H1 (cell line): ENCODE measurements at regions not wholly inside any gene's neighbourhood (a gene's known extent, or its start where the extent isn't known, plus 50 kb on each side); places are given as distances from the start of the nearest gene placed in this dataset.

Experiments used
- CTCF ChIA-PET: fragments of 300-600 bp; sonication (Branson Sonifier 250); formaldehyde crosslinking; loops from one replicate; lab custom pipeline; 2021; ENCODE audit not compliant: partially characterized antibody; lab: Charles Lee
- POLR2A ChIA-PET: fragments of 300-600 bp; sonication (Branson Sonifier 250); formaldehyde crosslinking; loops from one replicate; lab custom pipeline; 2021; ENCODE audit warnings: inconsistent platforms; ENCODE audit not compliant: partially characterized antibody; lab: Charles Lee
- DNase-seq, 2 experiments: peaks; one replicate each; pipeline versions ENCODE4 v3.0.0 to v3.0.0-alpha.2; 2010 to 2022; ENCODE audit warnings: low spot score in 2 of 2, low read depth in 1 of 2, mixed read lengths in 1 of 2
- FAIRE-seq: peaks from 2 replicates; lab custom pipeline; 2011; peaks lifted over from hg19 to GRCh38; lab: Jason Lieb, UNC
- H2AFZ ChIP-seq: 2 replicates; pipeline ENCODE4 v1.8.1; 2012; ENCODE audit warnings: low read length, inconsistent platforms
- H2AK5ac ChIP-seq: 2 replicates; pipeline ENCODE4 v1.6.1; 2013; ENCODE audit warnings: low read depth, low read length
- H2BK120ac ChIP-seq: replicated peaks from 2 replicates; pipeline ENCODE3; 2013; ENCODE audit warnings: low read depth, low read length, inconsistent platforms
- H2BK12ac ChIP-seq: 2 replicates; pipeline ENCODE4 v1.6.1; 2013; ENCODE audit warnings: low read depth, low read length
- H2BK15ac ChIP-seq: 2 replicates; pipeline ENCODE4 v1.6.1; 2013; ENCODE audit warnings: low read length
- H2BK20ac ChIP-seq: 2 replicates; pipeline ENCODE4 v1.6.1; 2013; ENCODE audit warnings: low read length
- H2BK5ac ChIP-seq: 2 replicates; pipeline ENCODE4 v1.6.1; 2013; ENCODE audit warnings: low read depth, low read length
- H3K14ac ChIP-seq: 2 replicates; pipeline ENCODE4 v1.6.1; 2013; ENCODE audit warnings: inconsistent platforms; ENCODE audit not compliant: insufficient read length
- H3K18ac ChIP-seq: 2 replicates; pipeline ENCODE4 v1.6.1; 2013; ENCODE audit warnings: low read length; ENCODE audit errors: extremely low read depth
- H3K23ac ChIP-seq: 2 replicates; pipeline ENCODE4 v1.6.1; 2013; ENCODE audit warnings: inconsistent platforms; ENCODE audit not compliant: insufficient read length
- H3K23me2 ChIP-seq: 2 replicates; pipeline ENCODE4 v1.6.1; 2013; ENCODE audit warnings: low read depth, low read length
- H3K27ac ChIP-seq: 2 replicates; pipeline ENCODE4 v1.6.1; 2011; ENCODE audit warnings: low read depth, low read length, inconsistent platforms
- H3K27me3 ChIP-seq, 4 experiments: replicated peaks in 1 of 4; 1 replicate in 1 of 4; 2 replicates in 3 of 4; pipeline versions ENCODE4 v1.6.1 to v1.8.1; 2011 to 2013; ENCODE audit warnings: low read length in 3 of 4, mild to moderate bottlenecking in 3 of 4, inconsistent platforms in 2 of 4, mixed read lengths in 2 of 4, moderate library complexity in 1 of 4; ENCODE audit not compliant: control insufficient read depth in 3 of 4, insufficient read depth in 3 of 4; ENCODE audit errors: extremely low read depth in 1 of 4
- H3K36me3 ChIP-seq, 4 experiments: 2 replicates each; pipeline versions ENCODE4 v1.6.1 to v1.8.1; 2011 to 2013; ENCODE audit warnings: mild to moderate bottlenecking in 4 of 4, low read length in 3 of 4, moderate library complexity in 2 of 4, control low read depth in 1 of 4, inconsistent platforms in 1 of 4; ENCODE audit not compliant: insufficient read depth in 4 of 4, control insufficient read depth in 2 of 4
- H3K4ac ChIP-seq: replicated peaks from 2 replicates; pipeline ENCODE3; 2013; ENCODE audit warnings: low read length, low read depth, mixed read lengths, inconsistent platforms; ENCODE audit not compliant: insufficient read length
- H3K4me1 ChIP-seq, 4 experiments: replicated peaks in 1 of 4; 1 replicate in 1 of 4; 2 replicates in 3 of 4; pipeline versions ENCODE4 v1.6.1 to v1.8.1; 2011 to 2013; ENCODE audit warnings: low read length in 3 of 4, inconsistent platforms in 2 of 4, mixed read lengths in 1 of 4; ENCODE audit not compliant: insufficient read depth in 4 of 4, control insufficient read depth in 3 of 4
- H3K4me2 ChIP-seq, 2 experiments: 2 replicates each; pipeline versions ENCODE4 v1.6.1 to v1.8.1; 2011 to 2013; ENCODE audit warnings: low read depth in 2 of 2, low read length in 2 of 2, control low read depth in 1 of 2, inconsistent platforms in 1 of 2, mild to moderate bottlenecking in 1 of 2; ENCODE audit not compliant: insufficient read depth in 1 of 2
- H3K4me3 ChIP-seq, 4 experiments: fragments of 200-600, 300-600 bp in 1 of 4; sonication (generic), shearing (Covaris generic), sonication (Bioruptor Twin) in 1 of 4; 2 replicates each; pipeline versions ENCODE4 v1.5.1 to v1.8.1; 2011 to 2016; ENCODE audit warnings: low read length in 4 of 4, low read depth in 3 of 4, control low read depth in 2 of 4, inconsistent platforms in 2 of 4, mild to moderate bottlenecking in 2 of 4, mixed read lengths in 1 of 4, moderate library complexity in 1 of 4; ENCODE audit not compliant: insufficient read depth in 2 of 4; ENCODE audit errors: extremely low read depth in 1 of 4
- H3K56ac ChIP-seq: replicated peaks from 2 replicates; pipeline ENCODE3; 2013; ENCODE audit warnings: low read depth, mild to moderate bottlenecking, mixed read lengths, low read length, inconsistent platforms; ENCODE audit not compliant: insufficient read length
- H3K79me1 ChIP-seq: 2 replicates; pipeline ENCODE4 v1.6.1; 2013; ENCODE audit warnings: low read depth, low read length, control low read depth
- H3K79me2 ChIP-seq, 2 experiments: 2 replicates each; pipeline versions ENCODE4 v1.6.1 to v1.8.1; 2012 to 2013; ENCODE audit warnings: low read length in 2 of 2, mild to moderate bottlenecking in 2 of 2, inconsistent platforms in 1 of 2; ENCODE audit not compliant: insufficient read depth in 2 of 2, control insufficient read depth in 1 of 2
- H3K9ac ChIP-seq, 4 experiments: replicated peaks in 1 of 4; 1 replicate in 1 of 4; 2 replicates in 3 of 4; pipeline versions ENCODE4 v1.6.1 to v1.8.1; 2011 to 2013; ENCODE audit warnings: low read depth in 3 of 4, low read length in 3 of 4, control low read depth in 2 of 4, mild to moderate bottlenecking in 2 of 4, moderate library complexity in 2 of 4, inconsistent platforms in 1 of 4; ENCODE audit errors: extremely low read depth in 1 of 4
- H3K9me3 ChIP-seq, 2 experiments: 2 replicates each; pipeline versions ENCODE4 v1.6.1 to v1.8.1; 2012 to 2013; ENCODE audit warnings: mild to moderate bottlenecking in 2 of 2, moderate library complexity in 2 of 2, control low read depth in 1 of 2, inconsistent platforms in 1 of 2, low read depth in 1 of 2, low read length in 1 of 2, mixed read lengths in 1 of 2; ENCODE audit not compliant: insufficient read depth in 2 of 2
- H4K20me1 ChIP-seq, 2 experiments: replicated peaks in 1 of 2; 2 replicates each; pipeline versions ENCODE3 to v1.8.1; 2011 to 2013; ENCODE audit warnings: inconsistent platforms in 2 of 2, low read length in 2 of 2, mild to moderate bottlenecking in 1 of 2; ENCODE audit not compliant: insufficient read depth in 2 of 2, control insufficient read depth in 1 of 2
- H4K5ac ChIP-seq: 2 replicates; pipeline ENCODE4 v1.6.1; 2013; ENCODE audit warnings: low read length, low read depth, mixed read lengths, inconsistent platforms; ENCODE audit not compliant: insufficient read length
- H4K8ac ChIP-seq: 2 replicates; pipeline ENCODE4 v1.8.0; 2013; ENCODE audit warnings: mild to moderate bottlenecking, moderate library complexity, low read length, inconsistent platforms; ENCODE audit not compliant: insufficient read depth; ENCODE audit errors: extremely low read depth
- H4K91ac ChIP-seq: replicated peaks from 2 replicates; pipeline ENCODE3; 2013; ENCODE audit warnings: low read length, mixed read lengths, inconsistent platforms; ENCODE audit not compliant: insufficient read length
- BCL11A ChIP-seq, 2 experiments: IDR thresholded peaks; one replicate each; pipeline ENCODE4 v1.6.1; 2011; ENCODE audit warnings: low read depth in 2 of 2, low read length in 2 of 2, mild to moderate bottlenecking in 2 of 2
- CBX8 ChIP-seq: fragments of 300-800, 300-1000 bp; sonication (generic); IDR thresholded peaks from 2 replicates; pipeline ENCODE4 v1.7.1; 2016; ENCODE audit warnings: low read depth, low read length, borderline replicate concordance
- CHD2 ChIP-seq: IDR thresholded peaks from 2 replicates; pipeline ENCODE4 v1.6.1; 2012; ENCODE audit warnings: low read length, improper control_type of control experiment
- CREB1 ChIP-seq: IDR thresholded peaks from 2 replicates; pipeline ENCODE4 v1.6.1; 2012; ENCODE audit warnings: inconsistent platforms
- EGR1 ChIP-seq: IDR thresholded peaks from 2 replicates; pipeline ENCODE4 v1.6.1; 2011; ENCODE audit warnings: low read depth, low read length, borderline replicate concordance
- GABPA ChIP-seq: IDR thresholded peaks from 2 replicates; pipeline ENCODE4 v1.6.1; 2011; ENCODE audit warnings: mild to moderate bottlenecking, low read length, moderate library complexity, borderline replicate concordance; ENCODE audit not compliant: insufficient read depth
- PHF8 ChIP-seq: fragments of 200-600 bp; sonication (generic); conservative IDR thresholded peaks from 2 replicates; pipeline ENCODE4 v1.7.1; 2012; ENCODE audit warnings: low read depth, mild to moderate bottlenecking, inconsistent platforms, low read length, moderate library complexity
- POU5F1 ChIP-seq: IDR thresholded peaks from 2 replicates; pipeline ENCODE4 v1.6.1; 2011; ENCODE audit warnings: low read depth, mild to moderate bottlenecking, low read length, moderate library complexity
- RFX5 ChIP-seq: IDR thresholded peaks from 2 replicates; pipeline ENCODE4 v1.6.1; 2011; ENCODE audit warnings: low read depth, low read length, improper control_type of control experiment, borderline replicate concordance
- SIX5 ChIP-seq: IDR thresholded peaks from 2 replicates; pipeline ENCODE4 v1.6.1; 2011; ENCODE audit warnings: mild to moderate bottlenecking, low read depth, low read length
- WGBS, 2 experiments: shearing (Covaris generic) in 1 of 2; methylation state at CpG; one replicate each; pipeline versions ENCODE4 v1.1.6 to v1.1.7; 2013 to 2015; ENCODE audit warnings: low lambda C conversion rate in 2 of 2, mixed read lengths in 2 of 2, inconsistent platforms in 1 of 2, low coverage in 1 of 2, missing lambda C conversion rate in 1 of 2; ENCODE audit not compliant: insufficient replicate concordance in 2 of 2, insufficient coverage in 1 of 2, insufficient read length in 1 of 2; ENCODE audit errors: extremely low coverage in 1 of 2, missing lambda C conversion rate in 1 of 2; 5-methylcytosine and 5-hydroxymethylcytosine counted together
- TF ChIP-seq, protein P1 (sequence below): IDR thresholded peaks from 2 replicates; pipeline ENCODE4 v1.6.1; 2012; ENCODE audit warnings: low read length, inconsistent platforms
- TF ChIP-seq, protein P2 (sequence below), 3 experiments: IDR thresholded peaks; 1 replicate in 2 of 3; 2 replicates in 1 of 3; pipeline versions ENCODE4 v1.5.1 to v1.6.1; 2011; ENCODE audit warnings: low read length in 3 of 3, mild to moderate bottlenecking in 3 of 3, inconsistent platforms in 2 of 3, low read depth in 1 of 3, moderate library complexity in 1 of 3; ENCODE audit not compliant: insufficient read depth in 1 of 3; ENCODE audit errors: control extremely low read depth in 1 of 3

DNA sequence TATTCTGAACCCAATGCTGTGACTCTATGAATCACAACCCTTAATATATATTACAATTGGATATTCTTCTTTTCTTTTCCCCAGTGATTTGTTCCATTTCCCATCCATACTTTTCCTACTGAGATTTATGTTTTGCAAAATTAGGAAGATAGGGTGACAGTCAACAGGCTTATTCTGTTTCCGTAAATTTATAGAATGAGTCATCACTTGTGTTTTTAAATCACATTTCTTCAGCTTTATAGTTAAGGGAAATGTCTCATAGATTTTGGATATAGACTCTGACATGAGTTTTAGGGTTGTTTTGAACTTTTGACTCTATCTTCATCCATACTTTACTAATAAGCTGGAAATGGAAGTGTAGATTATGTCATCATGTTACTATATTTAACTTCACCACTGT lies 661.6 kb upstream of the FBXO33 start:
- 94% methylated on average over 1 of the region's 1 CpG; no CpG with 5 or more reads in 1 of the 2 experiments for WGBS, 2 experiments

More for the DNA sequence above, 661.6 kb upstream of the FBXO33 start:
- H2BK12ac ChIP-seq = no peak overlapping the region
- H3K4ac ChIP-seq = no peak overlapping the region
- H3K36me3 ChIP-seq = no peaks in the 10 kb centered on the region
- H4K91ac ChIP-seq = no peak overlapping the region
- H3K56ac ChIP-seq = no peak overlapping the region
- H3K4me3 ChIP-seq = no peak overlapping the region
- H3K14ac ChIP-seq = no peak overlapping the region
- H3K27ac ChIP-seq = no peak overlapping the region
- no peaks in the 10 kb centered on the region for H3K79me1 ChIP-seq
- H4K5ac ChIP-seq = no peak overlapping the region
- no peak overlapping the region for H3K23ac ChIP-seq
- TF ChIP-seq POU5F1 = no peak
- TF ChIP-seq GABPA = no peak
- TF ChIP-seq, protein P1, sequence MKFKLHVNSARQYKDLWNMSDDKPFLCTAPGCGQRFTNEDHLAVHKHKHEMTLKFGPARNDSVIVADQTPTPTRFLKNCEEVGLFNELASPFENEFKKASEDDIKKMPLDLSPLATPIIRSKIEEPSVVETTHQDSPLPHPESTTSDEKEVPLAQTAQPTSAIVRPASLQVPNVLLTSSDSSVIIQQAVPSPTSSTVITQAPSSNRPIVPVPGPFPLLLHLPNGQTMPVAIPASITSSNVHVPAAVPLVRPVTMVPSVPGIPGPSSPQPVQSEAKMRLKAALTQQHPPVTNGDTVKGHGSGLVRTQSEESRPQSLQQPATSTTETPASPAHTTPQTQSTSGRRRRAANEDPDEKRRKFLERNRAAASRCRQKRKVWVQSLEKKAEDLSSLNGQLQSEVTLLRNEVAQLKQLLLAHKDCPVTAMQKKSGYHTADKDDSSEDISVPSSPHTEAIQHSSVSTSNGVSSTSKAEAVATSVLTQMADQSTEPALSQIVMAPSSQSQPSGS = no peak
- TF ChIP-seq BCL11A (IDR thresholded peaks at IDR 0.05; ENCODE audit: low read depth in 2 of 2, low read length in 2 of 2) = no peak
- no peak for TF ChIP-seq CHD2
- TF ChIP-seq EGR1 = no peak
- TF ChIP-seq SIX5 = no peak
- no peak for TF ChIP-seq CREB1
- no peak for TF ChIP-seq CBX8
- no peak for TF ChIP-seq RFX5
- TF ChIP-seq, protein P2, sequence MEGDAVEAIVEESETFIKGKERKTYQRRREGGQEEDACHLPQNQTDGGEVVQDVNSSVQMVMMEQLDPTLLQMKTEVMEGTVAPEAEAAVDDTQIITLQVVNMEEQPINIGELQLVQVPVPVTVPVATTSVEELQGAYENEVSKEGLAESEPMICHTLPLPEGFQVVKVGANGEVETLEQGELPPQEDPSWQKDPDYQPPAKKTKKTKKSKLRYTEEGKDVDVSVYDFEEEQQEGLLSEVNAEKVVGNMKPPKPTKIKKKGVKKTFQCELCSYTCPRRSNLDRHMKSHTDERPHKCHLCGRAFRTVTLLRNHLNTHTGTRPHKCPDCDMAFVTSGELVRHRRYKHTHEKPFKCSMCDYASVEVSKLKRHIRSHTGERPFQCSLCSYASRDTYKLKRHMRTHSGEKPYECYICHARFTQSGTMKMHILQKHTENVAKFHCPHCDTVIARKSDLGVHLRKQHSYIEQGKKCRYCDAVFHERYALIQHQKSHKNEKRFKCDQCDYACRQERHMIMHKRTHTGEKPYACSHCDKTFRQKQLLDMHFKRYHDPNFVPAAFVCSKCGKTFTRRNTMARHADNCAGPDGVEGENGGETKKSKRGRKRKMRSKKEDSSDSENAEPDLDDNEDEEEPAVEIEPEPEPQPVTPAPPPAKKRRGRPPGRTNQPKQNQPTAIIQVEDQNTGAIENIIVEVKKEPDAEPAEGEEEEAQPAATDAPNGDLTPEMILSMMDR (IDR thresholded peaks at IDR 0.05; ENCODE audit: control extremely low read depth in 1 of 3, insufficient read depth in 1 of 3, low read depth in 1 of 3, low read length in 3 of 3) = no peak
- no peak for TF ChIP-seq PHF8
- no peaks in the 10 kb centered on the region for H4K20me1 ChIP-seq
- H3K9me3 ChIP-seq = no peaks in the 10 kb centered on the region
- ChIA-PET POLR2A (no interaction called here), CTCF (no interaction called here)
- no peak overlapping the region for H2BK20ac ChIP-seq
- no peak overlapping the region for H2BK5ac ChIP-seq
- no peak overlapping the region for H4K8ac ChIP-seq
- DNase-seq = no peak
- no peaks in the 10 kb centered on the region for H3K4me1 ChIP-seq
- H3K23me2 ChIP-seq = no peaks in the 10 kb centered on the region
- FAIRE-seq = no peak
- no peak overlapping the region for H3K9ac ChIP-seq
- H3K4me2 ChIP-seq = no peak overlapping the region
- no peak overlapping the region for H2AK5ac ChIP-seq
- no peaks in the 10 kb centered on the region for H3K79me2 ChIP-seq
- H2AFZ ChIP-seq = no peak overlapping the region
- no peak overlapping the region for H3K18ac ChIP-seq
- no peak overlapping the region for H2BK120ac ChIP-seq
- no peak overlapping the region for H2BK15ac ChIP-seq
- no peaks in the 10 kb centered on the region for H3K27me3 ChIP-seq
